Ramos (cell line): ENCODE measurements at regions not wholly inside any gene's neighbourhood (a gene's known extent, or its start where the extent isn't known, plus 50 kb on each side); places are given as distances from the start of the nearest gene placed in this dataset.
"Not testable (repeated sequence)": the region's sequence is repeated elsewhere in the genome, so short reads cannot be mapped to it uniquely, and the experiment has no call there.

Source experiments
- in situ Hi-C: fragments of 300-500 bp; cut with MboI; formaldehyde crosslinking; loops from one replicate; pipeline ENCODE4 v1.14.3; 2022; ENCODE audit warnings: low sequenced_read_pairs; ENCODE audit not compliant: unreplicated experiment

- in situ Hi-C loops: no loop called here
Measured at GRCh38 chr4:179666226-179666625, 2224.0 kb upstream of the AGA start.

- in situ Hi-C loops: no loop called here
Measured at GRCh38 chr4:179671609-179672008, 2229.4 kb upstream of the AGA start.

- in situ Hi-C loops: no loop called here
Measured at GRCh38 chr4:179678093-179678814, 2236.0 kb upstream of the AGA start.

GRCh38 chr4:179683661-179684060 lies 2241.4 kb upstream of the AGA start:
- in situ Hi-C loops: not testable (repeated sequence)

GRCh38 chr4:179692222-179692621 lies 2250.0 kb upstream of the AGA start:
- in situ Hi-C loops: no loop called here

GRCh38 chr4:179695175-179695574 lies 2252.9 kb upstream of the AGA start:
- in situ Hi-C loops: no loop called here

GRCh38 chr4:179698321-179698720 lies 2256.1 kb upstream of the AGA start:
- in situ Hi-C loops: no loop called here

- in situ Hi-C loops: no loop called here
Measured at GRCh38 chr4:179709961-179710624, 2267.9 kb upstream of the AGA start.

- in situ Hi-C loops: no loop called here
Measured at GRCh38 chr4:179719766-179720450, 2277.7 kb upstream of the AGA start.

GRCh38 chr4:179726491-179726890 lies 2284.3 kb upstream of the AGA start:
- in situ Hi-C loops: not testable (repeated sequence)

- in situ Hi-C loops: no loop called here
Measured at GRCh38 chr4:179728305-179728704, 2286.1 kb upstream of the AGA start.

- in situ Hi-C loops: not testable (repeated sequence)
Measured at GRCh38 chr4:179736820-179737219, 2294.6 kb upstream of the AGA start.

- in situ Hi-C loops: no loop called here
Measured at GRCh38 chr4:179738822-179739221, 2296.6 kb upstream of the AGA start.

GRCh38 chr4:179747218-179747910 lies 2305.1 kb upstream of the AGA start:
- in situ Hi-C loops: no loop called here

GRCh38 chr4:179748837-179749236 lies 2306.6 kb upstream of the AGA start:
- in situ Hi-C loops: no loop called here

GRCh38 chr4:179750374-179750773 lies 2308.1 kb upstream of the AGA start:
- in situ Hi-C loops: no loop called here

GRCh38 chr4:179751669-179752068 lies 2309.4 kb upstream of the AGA start:
- in situ Hi-C loops: no loop called here

GRCh38 chr4:179755322-179755721 lies 2313.1 kb upstream of the AGA start:
- in situ Hi-C loops: no loop called here

- in situ Hi-C loops: no loop called here
Measured at GRCh38 chr4:179757641-179758040, 2315.4 kb upstream of the AGA start.

GRCh38 chr4:179762840-179763239 lies 2320.6 kb upstream of the AGA start:
- in situ Hi-C loops: no loop called here

GRCh38 chr4:179766938-179767337 lies 2324.7 kb upstream of the AGA start:
- in situ Hi-C loops: no loop called here
